ENCODE measurements at regions not wholly inside any gene's neighbourhood (a gene's known extent, or its start where the extent isn't known, plus 50 kb on each side); places are given as distances from the start of the nearest gene placed in this dataset.

DNA sequence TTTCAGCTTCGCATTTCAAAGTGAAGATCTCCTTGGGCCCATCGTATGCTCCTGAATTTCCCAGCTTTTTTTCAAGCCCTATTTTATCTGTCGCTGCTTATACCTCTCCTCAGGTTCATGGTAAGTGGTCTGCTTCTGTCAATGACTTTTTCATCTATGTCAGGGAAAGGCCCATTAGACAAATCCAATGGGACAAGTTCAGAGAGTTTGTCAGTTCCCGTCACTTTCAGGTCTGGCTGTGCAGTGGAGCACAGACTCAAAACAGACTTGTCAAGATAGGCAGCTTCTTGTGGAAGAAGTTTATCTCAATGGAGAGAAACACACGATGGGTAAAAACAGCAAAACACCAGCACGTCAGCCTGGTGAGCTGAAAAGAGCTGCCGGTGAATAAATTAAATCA is 100.9 kb upstream of the KLF7 start (continued):
- no peak for TF ChIP-seq ZNF407 (IDR thresholded peaks at IDR 0.05; ENCODE audit: low read depth)
- TF ChIP-seq, protein P1, sequence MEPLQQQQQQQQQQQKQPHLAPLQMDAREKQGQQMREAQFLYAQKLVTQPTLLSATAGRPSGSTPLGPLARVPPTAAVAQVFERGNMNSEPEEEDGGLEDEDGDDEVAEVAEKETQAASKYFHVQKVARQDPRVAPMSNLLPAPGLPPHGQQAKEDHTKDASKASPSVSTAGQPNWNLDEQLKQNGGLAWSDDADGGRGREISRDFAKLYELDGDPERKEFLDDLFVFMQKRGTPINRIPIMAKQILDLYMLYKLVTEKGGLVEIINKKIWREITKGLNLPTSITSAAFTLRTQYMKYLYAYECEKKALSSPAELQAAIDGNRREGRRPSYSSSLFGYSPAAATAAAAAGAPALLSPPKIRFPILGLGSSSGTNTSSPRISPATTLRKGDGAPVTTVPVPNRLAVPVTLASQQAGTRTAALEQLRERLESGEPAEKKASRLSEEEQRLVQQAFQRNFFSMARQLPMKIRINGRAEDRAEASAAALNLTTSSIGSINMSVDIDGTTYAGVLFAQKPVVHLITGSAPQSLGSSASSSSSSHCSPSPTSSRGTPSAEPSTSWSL (CRISPR knock-in tag; IDR thresholded peaks at IDR 0.05; ENCODE audit: borderline replicate concordance) = no peak
- TF ChIP-seq STAT5B (CRISPR knock-in tag; IDR thresholded peaks at IDR 0.05) = no peak
- no peak for TF ChIP-seq MED1 (CRISPR knock-in tag; IDR thresholded peaks at IDR 0.05; ENCODE audit: borderline replicate concordance)
- TF ChIP-seq, protein P2, sequence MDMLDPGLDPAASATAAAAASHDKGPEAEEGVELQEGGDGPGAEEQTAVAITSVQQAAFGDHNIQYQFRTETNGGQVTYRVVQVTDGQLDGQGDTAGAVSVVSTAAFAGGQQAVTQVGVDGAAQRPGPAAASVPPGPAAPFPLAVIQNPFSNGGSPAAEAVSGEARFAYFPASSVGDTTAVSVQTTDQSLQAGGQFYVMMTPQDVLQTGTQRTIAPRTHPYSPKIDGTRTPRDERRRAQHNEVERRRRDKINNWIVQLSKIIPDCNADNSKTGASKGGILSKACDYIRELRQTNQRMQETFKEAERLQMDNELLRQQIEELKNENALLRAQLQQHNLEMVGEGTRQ (CRISPR knock-in tag; IDR thresholded peaks at IDR 0.05) = no peak
- no peak for TF ChIP-seq TAL1 (IDR thresholded peaks at IDR 0.05)
- TF ChIP-seq, protein P3, sequence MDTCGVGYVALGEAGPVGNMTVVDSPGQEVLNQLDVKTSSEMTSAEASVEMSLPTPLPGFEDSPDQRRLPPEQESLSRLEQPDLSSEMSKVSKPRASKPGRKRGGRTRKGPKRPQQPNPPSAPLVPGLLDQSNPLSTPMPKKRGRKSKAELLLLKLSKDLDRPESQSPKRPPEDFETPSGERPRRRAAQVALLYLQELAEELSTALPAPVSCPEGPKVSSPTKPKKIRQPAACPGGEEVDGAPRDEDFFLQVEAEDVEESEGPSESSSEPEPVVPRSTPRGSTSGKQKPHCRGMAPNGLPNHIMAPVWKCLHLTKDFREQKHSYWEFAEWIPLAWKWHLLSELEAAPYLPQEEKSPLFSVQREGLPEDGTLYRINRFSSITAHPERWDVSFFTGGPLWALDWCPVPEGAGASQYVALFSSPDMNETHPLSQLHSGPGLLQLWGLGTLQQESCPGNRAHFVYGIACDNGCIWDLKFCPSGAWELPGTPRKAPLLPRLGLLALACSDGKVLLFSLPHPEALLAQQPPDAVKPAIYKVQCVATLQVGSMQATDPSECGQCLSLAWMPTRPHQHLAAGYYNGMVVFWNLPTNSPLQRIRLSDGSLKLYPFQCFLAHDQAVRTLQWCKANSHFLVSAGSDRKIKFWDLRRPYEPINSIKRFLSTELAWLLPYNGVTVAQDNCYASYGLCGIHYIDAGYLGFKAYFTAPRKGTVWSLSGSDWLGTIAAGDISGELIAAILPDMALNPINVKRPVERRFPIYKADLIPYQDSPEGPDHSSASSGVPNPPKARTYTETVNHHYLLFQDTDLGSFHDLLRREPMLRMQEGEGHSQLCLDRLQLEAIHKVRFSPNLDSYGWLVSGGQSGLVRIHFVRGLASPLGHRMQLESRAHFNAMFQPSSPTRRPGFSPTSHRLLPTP (IDR thresholded peaks at IDR 0.05; ENCODE audit: borderline replicate concordance, extremely low read depth, insufficient read length) = no peak
- TF ChIP-seq NFIC (IDR thresholded peaks at IDR 0.05) = no peak
- no peak for TF ChIP-seq MAZ (CRISPR knock-in tag; conservative IDR thresholded peaks at IDR 0.05 in 1 of 2, IDR thresholded peaks at IDR 0.05 in 1 of 2)

Measured in K562 (cell line).